GM04503 (cell line): ENCODE measurements at regions not wholly inside any gene's neighbourhood (a gene's known extent, or its start where the extent isn't known, plus 50 kb on each side); places are given as distances from the start of the nearest gene placed in this dataset.
"Not testable (repeated sequence)": the region's sequence is repeated elsewhere in the genome, so short reads cannot be mapped to it uniquely, and the experiment has no call there.

Experiments
- DNase-seq: peaks from one replicate; pipeline ENCODE4 v3.0.0-alpha.2; 2012; ENCODE audit warnings: low read depth

DNA sequence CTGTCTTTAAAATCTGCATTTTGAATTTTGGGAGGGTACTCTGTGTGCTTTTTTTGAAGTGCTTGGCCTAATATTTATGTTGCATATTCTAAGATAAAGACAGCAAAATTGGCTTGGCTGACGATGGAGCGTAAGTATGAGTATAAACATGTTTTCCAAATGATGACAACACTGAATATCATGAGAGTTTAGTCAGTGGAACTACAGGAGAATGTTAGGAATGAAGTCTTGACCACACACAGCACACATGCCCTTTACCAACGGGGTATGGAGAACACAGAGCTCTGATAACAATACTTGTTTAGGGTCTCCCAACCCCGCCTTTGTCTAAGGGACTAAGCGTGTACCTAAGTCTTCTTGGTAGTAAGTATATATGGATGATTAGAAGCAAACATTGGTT, 253.9 kb upstream of the FZD8 start:
- DNase-seq, result peak; percentile 36

DNA sequence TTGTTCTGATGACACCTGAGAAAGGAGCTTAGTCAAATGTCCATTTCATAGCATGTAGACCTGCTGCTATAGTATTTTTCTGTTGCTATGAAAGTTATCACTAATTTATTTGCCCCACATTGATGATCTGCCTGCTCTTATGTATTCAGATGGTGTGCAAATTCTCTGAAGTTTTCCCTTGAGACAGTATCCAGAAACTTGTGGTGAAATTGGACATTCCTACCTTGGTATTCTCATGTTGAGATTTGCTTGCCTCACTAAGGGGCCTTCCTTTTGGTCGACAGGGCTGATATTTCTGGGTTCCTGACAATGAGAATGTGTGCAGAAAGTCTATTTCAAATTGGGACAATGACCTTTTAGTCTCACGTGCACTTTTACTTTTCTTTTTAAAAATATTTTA, 253.2 kb upstream of the FZD8 start:
- DNase-seq, result no peak

DNA sequence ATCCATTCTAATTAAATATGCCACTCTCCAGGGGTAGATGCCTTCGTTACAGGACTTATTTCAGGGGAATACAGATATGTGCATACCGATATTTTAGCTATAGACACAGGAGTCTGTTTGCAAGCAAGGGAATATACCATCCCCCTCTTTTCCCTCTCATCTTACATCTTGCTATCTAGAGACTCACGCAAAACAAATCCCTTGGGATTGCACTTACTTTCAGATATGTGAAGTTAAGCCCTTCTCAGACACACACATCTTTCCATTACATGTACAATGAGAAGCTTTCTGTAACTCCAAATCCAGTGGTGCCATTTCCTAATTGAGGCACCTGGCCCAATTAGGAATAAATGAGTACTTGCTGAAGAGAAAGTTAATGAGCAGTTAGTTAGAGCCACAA, 250.4 kb upstream of the FZD8 start:
- DNase-seq, result no peak

DNA sequence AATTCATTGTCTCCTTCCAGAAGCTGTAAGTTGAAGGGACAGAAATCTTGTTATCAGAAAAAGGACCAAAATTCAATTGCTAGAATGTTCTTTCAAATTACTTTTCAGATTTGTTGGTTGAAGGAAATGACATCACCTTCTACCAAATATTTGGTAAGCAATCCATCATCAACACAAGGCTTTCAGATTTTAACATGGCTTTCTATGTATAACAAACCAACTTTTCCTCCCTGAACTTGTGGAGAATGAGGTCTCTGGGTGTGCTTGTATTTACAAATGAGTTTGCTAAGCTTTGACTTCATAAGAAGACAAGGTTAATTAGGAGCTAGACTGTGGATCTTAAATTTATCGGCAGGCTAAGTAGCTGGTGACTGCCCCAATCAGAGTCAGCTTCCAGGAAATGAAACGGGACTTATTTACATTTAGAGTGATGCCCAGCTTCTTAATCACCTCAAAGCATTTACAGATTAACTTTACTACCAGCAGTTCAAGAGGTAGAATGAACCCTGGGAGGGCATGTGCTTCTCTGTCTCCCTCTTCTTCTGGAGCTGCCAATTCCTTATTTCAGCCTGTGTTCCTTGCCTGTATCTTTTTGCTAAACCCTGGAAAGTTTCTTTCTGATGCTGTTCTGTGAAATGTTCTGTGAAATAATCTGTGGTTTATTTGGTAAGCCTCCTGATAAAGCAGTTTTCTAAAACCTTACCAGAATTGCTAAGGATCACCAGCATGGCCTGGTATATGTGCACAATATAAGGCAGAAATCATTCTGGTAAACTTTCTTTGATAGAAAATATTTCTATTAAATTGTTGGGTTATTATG, 248.8 kb upstream of the FZD8 start:
- DNase-seq, result no peak

DNA sequence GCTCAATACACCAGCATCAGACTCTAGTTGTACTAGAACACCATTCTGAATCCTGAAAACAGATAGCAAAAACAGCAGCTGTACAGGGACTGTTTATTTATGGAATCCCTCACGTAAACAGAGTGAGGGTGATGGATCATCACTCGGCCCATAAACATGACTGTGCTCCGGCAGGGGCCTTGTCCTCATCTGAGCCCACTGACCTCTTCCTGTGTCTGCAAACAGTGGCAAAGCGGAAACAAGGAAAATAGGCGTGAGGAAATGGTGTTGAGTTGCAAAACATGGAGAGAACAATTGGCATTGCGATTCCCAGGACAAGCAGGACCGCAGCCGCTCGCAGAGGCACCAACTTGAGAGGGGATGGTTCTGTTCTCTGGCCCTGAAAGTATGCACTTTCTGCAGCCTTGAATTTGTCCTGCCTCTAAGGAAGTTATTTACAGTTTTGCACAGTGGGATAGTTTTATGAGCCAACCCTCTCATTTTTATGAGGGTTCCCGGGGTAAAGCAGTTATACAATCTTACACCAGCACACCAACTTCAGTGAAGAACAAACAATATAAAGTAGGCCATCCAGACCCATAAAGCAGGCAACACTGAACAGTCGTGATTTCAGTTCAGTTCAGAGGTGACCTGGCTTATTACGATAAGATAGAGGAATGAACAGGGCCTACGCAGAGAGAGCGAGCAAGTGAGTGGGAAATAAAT, 248.0 kb upstream of the FZD8 start:
- no peak for DNase-seq

DNA sequence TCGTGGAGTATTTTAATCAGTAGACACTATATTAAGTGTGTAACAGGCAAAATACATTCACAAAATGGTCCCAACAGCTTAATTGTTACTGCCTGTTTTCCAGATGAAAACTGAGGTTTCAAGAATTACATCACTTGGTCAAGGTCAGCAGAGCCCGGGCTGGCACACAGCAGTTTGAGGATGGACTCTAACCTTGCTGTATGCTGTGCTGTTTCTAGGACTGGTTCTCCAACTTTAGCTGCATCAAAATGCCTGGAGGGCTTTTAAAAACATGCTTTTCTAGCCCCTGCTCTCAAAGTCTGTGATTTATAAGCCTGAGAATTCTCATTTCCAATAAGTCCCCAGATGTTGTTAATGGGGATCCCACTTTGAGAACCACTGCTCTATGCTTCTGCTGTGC, 247.1 kb upstream of the FZD8 start:
- DNase-seq, result no peak

DNA sequence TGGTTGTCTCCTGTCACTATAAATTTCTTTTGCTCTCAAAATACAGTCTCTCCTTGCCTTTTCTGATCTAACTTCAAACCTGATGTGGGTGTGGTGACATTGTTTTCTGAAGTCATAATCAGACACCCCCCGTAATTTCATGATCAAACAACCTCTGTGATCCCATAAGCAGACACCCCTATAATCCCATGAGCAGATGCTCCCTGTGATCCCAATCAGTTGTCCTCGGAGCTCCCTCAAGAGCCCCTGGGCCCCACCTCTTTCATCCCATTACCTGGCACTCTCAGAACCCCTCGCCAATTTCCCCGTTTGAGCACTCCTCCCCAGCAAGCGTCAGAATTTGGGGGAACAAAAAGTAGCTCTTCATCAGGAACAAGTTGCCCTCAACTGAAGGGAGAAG, 246.3 kb upstream of the FZD8 start:
- DNase-seq, result no peak

DNA sequence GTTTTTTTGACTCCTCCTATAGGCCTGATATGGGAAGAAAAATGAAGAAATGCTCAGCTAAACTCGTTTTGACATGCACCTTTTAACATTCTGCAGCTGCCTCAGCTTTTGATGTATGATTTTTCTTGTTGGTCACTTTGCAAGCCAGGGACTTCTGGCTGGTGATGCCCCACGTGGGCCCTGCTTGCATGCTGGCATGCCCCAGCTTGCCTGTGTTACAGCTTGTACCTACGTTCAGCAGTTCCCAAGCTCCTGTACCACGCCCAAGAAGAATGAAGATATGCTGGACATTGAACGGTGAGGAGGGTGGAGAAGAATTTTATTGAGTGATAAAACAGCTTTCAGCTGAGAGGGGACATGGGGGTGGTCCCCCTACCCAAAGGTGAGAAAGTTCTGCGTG, 245.6 kb upstream of the FZD8 start:
- no peak for DNase-seq

DNA sequence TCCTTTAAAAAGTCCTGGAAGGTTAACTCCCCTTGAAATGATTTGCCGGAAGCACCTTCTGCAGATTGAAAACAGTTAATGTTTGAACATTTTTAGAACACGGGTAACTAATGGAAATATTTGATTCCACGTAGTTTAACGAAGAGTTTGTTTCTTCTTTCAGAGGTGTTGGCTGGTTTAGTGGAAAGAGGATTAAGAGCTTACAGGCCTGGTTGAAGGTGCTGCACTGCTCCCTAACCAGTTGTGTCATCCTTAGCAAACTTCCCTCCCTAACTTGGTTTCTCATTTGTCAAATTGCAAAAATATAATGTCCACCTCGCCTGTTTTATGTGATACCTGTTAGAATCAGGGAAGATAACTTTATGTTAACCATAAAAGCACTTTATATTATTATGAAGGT, 243.0 kb upstream of the FZD8 start:
- DNase-seq, result no peak

DNA sequence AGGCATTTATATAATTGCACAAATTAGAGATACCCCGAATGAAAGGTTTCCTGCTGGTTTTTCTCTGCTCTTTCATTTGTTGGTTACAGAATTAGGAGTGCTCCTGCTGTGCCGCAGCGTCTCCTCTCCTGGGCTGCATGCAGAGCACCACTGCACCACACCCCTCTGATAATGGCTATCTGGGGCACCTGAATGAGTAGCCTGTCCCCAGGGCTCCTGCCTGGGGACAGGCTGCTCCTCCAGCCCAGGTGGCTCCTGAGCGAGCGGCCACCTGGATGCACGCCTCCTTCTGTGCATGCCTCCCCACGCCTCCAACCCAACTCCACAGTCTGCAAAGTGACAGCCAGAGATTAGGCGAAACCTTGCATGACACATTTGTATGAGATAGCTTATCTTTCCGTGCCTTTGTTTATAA, 242.6 kb upstream of the FZD8 start:
- DNase-seq, result no peak

DNA sequence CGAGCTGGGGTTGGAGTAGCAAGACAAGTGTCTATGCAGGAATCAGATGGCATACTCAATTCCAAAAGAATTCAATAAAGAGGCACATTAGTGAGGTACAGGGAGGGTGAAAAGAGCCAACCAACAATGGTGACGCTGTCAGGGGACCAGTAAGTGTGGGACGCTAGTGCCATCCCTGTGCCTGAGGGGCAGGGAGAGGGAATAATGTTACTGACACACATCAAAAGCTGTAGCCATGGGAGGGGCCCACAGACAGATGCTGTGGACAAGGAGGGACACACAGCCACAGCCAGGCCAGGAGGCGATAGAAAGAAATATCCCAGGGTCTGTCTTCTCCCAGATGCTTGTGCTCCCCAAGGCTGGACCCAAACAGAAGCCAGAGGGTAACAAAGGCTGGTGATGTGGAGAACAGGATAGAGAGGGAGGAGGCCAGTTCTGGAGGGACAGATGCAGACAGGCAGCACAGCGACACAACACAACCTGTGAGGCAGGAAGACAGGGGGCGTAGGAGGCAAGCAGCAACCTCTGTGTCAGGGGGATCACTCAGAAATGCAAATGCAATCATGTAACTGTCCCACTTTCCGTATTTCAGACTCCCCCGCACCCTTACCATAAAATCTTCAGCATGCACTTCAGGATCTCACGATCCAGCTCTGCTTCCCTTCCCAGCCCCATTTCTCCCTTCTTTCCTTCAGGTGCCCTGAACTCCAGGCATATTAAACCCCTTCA, 240.5 kb upstream of the FZD8 start:
- DNase-seq, result no peak

DNA sequence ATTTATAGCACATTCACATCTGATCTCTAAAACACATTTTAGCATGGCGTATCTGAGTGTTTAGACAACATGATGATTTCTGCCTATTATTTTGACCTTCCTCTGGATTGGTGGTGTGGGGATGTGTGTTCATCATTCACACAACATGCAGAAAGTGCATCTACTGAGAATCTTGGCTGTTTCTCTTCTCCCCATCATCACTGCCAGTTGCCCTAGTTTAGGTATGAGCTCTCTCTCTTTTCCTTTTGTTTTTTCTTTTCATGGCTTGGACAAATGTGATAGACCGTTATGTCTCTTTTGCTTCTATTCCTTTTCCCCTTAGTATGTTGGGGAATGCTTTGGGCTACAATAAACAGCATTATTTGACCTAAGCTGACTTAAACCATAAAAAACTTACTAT, 239.2 kb upstream of the FZD8 start:
- no peak for DNase-seq

DNA sequence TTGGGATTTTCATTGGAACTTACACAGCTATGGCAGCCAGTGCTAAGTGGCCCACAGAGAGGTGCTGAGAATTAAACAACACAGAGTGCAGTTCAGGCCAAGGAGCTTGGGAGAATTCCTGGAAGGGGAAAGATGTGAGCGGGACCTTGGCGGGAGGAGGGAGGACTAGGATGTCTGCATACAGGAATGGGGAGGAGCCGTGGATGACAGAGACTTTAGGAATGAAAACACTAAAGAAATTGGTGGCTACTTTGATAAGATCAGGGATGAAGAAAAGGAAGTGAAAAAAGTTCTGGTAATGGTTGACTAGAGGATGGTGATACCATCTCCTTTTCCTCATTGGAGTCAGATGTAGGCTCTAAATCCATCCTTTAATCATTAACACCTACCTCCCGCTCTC, 234.2 kb upstream of the FZD8 start:
- DNase-seq, result no peak

DNA sequence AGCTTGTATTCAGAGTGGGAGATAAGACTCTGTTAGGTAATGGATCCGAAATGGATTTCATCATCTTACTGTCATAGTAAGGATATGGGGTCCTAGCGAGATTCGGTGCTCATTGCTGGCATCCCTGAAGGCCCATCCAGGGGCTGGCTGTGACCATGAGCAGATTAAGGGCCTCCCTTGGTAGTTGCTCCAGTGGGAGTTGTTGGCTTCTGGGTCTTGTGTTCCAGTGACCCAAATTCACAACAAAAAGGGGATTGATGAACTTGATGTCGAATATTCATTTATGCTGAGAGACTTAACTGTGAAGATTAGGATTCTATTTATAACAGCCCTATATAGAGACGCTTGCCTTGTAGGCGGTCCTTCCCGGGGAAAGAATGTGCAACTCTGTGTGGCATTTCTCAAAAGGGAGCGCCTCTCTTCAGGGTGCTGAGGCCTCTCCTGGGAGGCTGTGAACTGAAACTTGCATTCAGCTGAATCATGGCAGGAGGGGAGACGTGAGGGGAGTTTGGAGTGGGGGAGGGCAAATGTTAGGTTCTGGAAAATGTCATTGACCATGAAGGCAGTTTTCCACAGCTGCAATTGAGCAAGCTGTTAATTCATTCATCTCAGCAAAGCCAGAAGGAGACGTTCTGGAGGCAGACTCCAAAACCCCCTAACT, 233.1 kb upstream of the FZD8 start:
- no peak for DNase-seq

DNA sequence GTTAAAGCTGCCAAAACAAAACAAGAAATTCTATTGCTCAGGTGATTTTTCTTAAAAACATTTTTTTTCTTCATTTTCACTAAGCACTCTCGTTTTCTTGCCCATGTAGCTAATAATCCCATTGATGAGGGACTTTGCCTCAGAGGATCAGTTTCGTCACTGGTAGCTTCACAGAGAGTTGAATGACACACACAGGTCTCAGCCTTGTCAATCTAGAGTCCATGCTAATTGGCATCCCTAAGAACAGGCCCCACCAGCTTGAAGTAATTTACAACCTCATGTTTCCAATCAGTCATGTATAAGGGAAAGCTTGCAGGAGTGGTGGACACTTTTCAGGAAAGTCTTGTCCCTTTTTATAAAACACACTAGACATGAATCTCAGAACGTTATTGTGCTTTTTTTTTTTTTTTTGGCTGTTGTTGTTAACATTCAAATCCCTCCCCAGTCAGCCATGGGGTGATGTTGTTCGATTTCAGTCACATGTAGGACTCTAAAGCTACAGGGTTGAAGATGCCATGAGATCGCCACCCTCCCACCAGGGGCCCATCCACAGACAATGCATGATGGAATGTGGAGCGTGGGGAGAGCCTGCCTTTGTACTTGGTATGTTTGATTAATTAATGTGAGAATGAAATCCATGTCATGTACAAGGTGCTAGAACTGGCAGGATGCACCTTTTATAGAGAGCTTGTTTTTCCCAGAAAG, 232.4 kb upstream of the FZD8 start:
- DNase-seq, result no peak

DNA sequence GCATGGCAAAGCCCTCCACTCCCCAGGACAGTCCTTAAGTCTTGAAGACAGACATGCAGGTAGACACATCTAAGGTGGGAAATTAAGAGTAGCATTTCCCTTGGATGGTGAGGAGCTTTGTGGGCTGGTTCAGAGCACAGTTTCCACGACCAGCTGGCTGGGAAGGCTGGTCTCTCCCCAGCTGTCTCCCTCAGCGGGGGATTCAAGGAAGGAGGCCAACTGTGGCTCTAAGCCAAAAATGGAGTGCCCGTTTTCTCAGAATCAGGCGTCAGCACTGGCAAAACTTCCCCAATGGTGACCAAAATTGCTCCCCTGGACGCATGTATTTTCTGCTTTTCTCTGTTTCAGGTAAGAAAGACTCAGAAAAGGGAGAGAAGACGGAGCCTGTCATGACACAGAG, 230.6 kb upstream of the FZD8 start:
- DNase-seq, result no peak

DNA sequence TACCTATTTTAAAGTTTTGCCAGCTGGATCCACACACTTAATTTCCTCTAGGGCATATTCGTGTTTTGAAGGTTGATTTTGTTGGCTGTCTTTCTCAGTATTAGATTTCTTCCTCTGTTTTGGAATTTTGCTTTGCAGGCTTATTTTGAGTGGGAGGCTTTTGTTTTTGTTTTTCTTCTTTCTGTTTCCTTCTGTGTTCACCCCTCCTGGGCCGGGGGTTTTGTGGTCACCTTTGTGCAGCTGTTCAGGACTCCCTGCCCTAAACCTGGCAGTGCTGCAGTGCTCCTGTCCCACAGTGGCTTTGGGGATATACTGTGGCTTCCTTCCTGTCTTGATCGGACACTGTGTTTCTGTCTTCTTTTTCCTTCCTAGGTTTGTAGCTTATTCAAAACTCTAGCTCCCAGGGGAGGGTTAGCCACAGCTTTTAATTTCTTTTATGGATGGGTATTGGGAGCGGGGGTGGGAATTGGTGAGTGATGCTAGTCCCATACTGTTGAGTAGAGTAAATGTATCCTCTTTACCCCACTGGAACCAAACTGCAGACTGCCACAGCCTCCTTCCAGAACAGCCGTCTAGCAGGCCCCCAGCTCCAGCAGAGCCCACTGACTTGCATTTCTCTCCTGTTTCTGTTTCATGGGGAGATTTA, 228.7 kb upstream of the FZD8 start:
- DNase-seq, result no peak

DNA sequence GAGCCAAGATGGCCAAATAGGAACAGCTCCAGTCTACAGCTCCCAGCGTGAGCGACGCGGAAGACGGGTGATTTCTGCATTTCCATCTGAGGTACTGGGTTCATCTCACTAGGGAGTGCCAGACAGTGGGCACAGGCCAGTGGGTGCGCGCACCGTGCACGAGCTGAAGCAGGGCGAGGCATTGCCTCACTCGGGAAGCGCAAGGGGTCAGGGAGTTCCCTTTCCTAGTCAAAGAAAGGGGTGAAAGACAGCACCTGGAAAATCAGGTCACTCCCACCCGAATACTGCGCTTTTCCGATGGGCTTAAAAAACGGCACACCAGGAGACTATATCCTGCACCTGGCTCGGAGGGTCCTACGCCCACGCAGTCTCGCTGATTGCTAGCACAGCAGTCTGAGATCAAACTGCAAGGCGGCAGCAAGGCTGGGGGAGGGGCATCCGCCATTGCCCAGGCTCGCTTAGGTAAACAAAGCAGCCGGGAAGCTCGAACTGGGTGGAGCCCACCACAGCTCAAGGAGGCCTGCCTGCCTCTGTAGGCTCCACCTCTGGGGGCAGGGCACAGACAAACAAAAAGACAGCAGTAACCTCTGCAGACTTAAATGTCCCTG, 216.7 kb upstream of the FZD8 start:
- not testable (repeated sequence) for DNase-seq

DNA sequence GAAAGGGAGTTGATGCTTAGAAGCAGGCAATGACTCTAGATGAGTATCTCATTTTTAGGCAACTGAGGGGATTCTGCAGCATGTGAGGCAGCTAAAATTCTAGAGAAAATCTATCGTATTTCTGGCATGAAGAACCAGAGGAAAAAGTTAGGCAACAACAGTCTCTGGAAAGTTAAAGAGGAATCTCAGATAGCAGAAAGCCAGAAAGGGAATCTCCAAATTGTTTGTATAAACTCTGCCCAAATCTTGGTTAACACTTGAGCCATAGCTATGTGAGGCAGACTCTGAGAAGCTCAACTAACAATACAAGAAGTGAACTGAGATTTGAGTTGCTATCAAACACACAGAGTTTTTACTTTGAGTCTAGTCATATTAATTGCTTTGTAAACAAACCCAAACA, 215.8 kb upstream of the FZD8 start:
- no peak for DNase-seq

DNA sequence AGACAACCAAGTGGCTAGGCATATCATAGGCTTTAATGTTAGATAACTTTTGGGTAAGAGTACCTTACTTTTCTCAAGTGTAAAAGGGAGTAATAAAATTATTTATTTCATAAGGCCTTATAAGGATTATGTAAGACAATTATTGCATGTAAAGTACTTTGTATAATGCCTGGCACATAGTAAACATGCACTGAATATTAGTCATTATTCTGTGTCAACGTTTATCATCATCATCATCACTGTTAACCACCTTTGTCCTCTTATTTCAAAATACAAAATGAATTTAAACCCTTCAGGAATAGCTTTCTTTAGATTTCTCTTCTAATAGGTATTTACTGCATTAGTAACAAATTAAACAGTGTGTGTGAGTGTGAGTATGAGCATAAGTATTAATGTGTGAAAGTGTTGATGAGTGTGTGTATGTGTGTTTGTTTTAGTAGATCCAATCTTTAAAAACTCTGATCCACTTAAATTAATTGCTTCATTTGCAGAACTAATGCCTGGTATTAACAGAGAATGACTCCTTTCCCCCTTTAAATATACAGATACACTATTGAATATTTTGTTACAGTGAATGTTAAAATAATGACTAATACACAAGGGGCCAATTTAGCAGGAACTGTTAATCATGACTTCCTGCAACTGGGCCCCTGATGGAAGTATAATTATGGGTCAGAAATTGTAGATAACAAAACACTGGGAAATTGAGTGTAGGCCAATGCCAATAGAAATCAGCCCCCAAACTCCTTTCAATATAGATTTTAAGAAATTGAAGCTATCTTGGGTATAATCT, 213.3 kb upstream of the FZD8 start:
- no peak for DNase-seq
